Body of pancreas (tissue), 4 donors: ENCODE measurements at regions not wholly inside any gene's neighbourhood (a gene's known extent, or its start where the extent isn't known, plus 50 kb on each side); places are given as distances from the start of the nearest gene placed in this dataset.

Experiments used
- POLR2A ChIP-seq, 3 donors: fragments of 450-650 bp; IDR thresholded peaks; one replicate each; pipeline ENCODE4 v1.6.1; 2016; ENCODE audit warnings: antibody characterized with exemption in 3 of 3, mild to moderate bottlenecking in 2 of 3
- TF ChIP-seq, protein P1 (sequence below), 7 experiments: fragments of 450-650 bp in 4 of 7; fragments of 200-600 bp in 3 of 7; sonication (generic) in 3 of 7; IDR thresholded peaks; one replicate each; pipeline ENCODE4 v1.5.1; 2016 to 2019; ENCODE audit warnings: antibody characterized with exemption in 7 of 7

DNA sequence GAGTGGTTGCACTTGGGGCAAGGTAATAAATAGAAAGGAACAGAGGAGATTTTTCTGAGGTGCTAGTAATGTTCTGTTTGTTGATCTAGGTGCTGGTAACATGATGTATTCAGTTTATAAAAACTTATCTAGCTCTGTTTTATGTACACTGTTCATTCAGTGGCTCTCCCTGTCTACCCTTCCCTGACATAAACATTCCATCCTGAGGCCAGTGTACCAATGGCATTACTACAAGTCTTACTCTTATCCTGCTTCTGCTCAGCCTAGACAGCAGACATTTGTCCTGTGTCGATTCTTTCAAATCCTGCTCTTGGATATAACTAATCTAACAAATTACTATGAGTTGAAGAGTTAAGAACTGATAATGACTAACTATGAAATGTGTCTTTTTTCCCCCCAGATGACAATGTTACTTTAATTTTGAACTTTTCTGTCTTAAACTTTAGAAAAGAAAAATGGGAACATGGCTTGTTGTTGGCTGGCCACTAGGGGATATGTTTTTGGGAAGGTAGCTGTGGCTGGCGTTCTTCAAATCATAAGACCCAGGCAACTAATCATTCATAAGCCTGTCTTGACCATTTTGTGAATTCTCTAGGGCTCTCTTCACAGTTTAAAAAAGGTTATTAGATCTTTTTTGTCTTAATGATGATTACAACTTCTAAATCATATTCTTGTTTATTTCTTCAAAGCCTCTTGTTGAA, 390.9 kb downstream of the PBX1 start:
- TF ChIP-seq, protein P1, sequence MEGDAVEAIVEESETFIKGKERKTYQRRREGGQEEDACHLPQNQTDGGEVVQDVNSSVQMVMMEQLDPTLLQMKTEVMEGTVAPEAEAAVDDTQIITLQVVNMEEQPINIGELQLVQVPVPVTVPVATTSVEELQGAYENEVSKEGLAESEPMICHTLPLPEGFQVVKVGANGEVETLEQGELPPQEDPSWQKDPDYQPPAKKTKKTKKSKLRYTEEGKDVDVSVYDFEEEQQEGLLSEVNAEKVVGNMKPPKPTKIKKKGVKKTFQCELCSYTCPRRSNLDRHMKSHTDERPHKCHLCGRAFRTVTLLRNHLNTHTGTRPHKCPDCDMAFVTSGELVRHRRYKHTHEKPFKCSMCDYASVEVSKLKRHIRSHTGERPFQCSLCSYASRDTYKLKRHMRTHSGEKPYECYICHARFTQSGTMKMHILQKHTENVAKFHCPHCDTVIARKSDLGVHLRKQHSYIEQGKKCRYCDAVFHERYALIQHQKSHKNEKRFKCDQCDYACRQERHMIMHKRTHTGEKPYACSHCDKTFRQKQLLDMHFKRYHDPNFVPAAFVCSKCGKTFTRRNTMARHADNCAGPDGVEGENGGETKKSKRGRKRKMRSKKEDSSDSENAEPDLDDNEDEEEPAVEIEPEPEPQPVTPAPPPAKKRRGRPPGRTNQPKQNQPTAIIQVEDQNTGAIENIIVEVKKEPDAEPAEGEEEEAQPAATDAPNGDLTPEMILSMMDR (IDR thresholded peaks at IDR 0.05): no peak
- TF ChIP-seq POLR2A (IDR thresholded peaks at IDR 0.05): no peak
